ENCODE measurements at regions not wholly inside any gene's neighbourhood (a gene's known extent, or its start where the extent isn't known, plus 50 kb on each side); places are given as distances from the start of the nearest gene placed in this dataset.

DNA sequence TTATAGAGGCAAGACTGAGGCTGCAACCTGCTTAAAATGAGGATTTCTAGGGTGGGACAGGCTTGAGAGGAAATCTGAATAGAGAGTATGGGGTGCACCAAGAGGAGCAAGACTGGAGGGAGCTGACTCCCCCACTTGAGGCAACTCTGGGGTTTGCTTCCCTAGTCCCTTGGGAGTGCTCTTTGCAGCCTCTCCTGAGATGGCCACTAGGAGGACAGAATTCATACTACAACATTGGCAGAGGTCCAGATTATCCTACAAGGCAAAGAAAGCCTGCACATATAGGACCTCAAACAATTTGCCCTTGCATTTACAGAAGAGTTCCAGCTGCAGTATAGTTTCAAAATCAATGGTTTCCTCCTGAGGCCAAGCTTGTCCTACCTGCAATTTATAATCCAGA lies 830.9 kb downstream of the TECRL start:
- H3K9ac ChIP-seq (ENCODE audit: extremely low read depth, low read length, poor library complexity, severe bottlenecking): no peak overlapping the region
- H3K36me3 ChIP-seq (ENCODE audit: control insufficient read depth, insufficient read depth, low read length): no peaks in the 10 kb centered on the region
- no peaks in the 10 kb centered on the region for H3K27me3 ChIP-seq (ENCODE audit: control insufficient read depth, insufficient read depth, low read length, poor library complexity, severe bottlenecking)
- Mint-ChIP-seq H3K4me1 (no peaks in the 10 kb centered on the region), H3K27ac (no peak overlapping the region), H3K27me3 (ENCODE audit: insufficient read depth) (no peaks in the 10 kb centered on the region), H3K4me3 (no peak overlapping the region), H3K36me3 (ENCODE audit: low read depth) (no peaks in the 10 kb centered on the region), H3K9me3 (peaks cover 6% of the 10 kb centered on the region)
- TF ChIP-seq, protein P1, sequence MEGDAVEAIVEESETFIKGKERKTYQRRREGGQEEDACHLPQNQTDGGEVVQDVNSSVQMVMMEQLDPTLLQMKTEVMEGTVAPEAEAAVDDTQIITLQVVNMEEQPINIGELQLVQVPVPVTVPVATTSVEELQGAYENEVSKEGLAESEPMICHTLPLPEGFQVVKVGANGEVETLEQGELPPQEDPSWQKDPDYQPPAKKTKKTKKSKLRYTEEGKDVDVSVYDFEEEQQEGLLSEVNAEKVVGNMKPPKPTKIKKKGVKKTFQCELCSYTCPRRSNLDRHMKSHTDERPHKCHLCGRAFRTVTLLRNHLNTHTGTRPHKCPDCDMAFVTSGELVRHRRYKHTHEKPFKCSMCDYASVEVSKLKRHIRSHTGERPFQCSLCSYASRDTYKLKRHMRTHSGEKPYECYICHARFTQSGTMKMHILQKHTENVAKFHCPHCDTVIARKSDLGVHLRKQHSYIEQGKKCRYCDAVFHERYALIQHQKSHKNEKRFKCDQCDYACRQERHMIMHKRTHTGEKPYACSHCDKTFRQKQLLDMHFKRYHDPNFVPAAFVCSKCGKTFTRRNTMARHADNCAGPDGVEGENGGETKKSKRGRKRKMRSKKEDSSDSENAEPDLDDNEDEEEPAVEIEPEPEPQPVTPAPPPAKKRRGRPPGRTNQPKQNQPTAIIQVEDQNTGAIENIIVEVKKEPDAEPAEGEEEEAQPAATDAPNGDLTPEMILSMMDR (conservative IDR thresholded peaks at IDR 0.05): peak; percentile 59
- no peaks in the 10 kb centered on the region for H3K4me1 ChIP-seq (ENCODE audit: control insufficient read depth, insufficient read depth, low read length)
- no peak overlapping the region for H3K27ac ChIP-seq (ENCODE audit: low read depth, low read length)
- no peaks in the 10 kb centered on the region for H3K9me3 ChIP-seq (ENCODE audit: control insufficient read depth, low read length)
- H3K4me3 ChIP-seq (ENCODE audit: low read length): no peak overlapping the region
- no peak for DNase-seq

DNA sequence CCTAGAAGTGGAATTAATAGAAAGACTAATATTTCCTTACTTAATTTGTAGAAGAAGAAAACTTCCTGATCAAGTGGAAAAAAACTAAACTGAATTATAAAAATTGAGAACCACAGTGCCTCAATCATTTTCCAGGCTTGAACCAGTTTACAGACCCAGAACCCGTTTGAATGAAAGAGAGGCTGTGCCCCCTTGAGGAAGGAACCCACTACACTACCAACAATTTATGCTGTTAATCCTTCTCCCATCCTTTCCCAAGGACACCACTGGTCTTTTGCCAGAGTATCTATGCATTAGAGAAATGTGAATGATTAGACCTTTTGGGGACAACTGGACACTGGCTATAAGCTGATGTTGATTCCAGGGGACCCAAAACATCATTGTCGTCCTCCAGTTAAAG lies 842.6 kb downstream of the TECRL start:
- H3K9me3 ChIP-seq (ENCODE audit: control insufficient read depth, low read length): no peaks in the 10 kb centered on the region
- H3K27ac Mint-ChIP-seq: no peak overlapping the region
- no peak overlapping the region for H3K9ac ChIP-seq (ENCODE audit: extremely low read depth, low read length, poor library complexity, severe bottlenecking)
- 90 to 94% methylated on average over 2 of the region's 2 CpGs for WGBS, 2 experiments (ENCODE audit: insufficient coverage in 1 of 2, insufficient read length in 1 of 2)
- no peaks in the 10 kb centered on the region for H3K36me3 Mint-ChIP-seq (ENCODE audit: low read depth)
- H3K4me1 Mint-ChIP-seq: no peaks in the 10 kb centered on the region
- no peak overlapping the region for H3K27ac ChIP-seq (ENCODE audit: low read depth, low read length)
- no peaks in the 10 kb centered on the region for H3K9me3 Mint-ChIP-seq
- peak; percentile 47 for DNase-seq
- H3K27me3 ChIP-seq (ENCODE audit: control insufficient read depth, insufficient read depth, low read length, poor library complexity, severe bottlenecking): no peaks in the 10 kb centered on the region
- H3K4me3 Mint-ChIP-seq: no peak overlapping the region
- no peaks in the 10 kb centered on the region for H3K4me1 ChIP-seq (ENCODE audit: control insufficient read depth, insufficient read depth, low read length)
- no peaks in the 10 kb centered on the region for H3K36me3 ChIP-seq (ENCODE audit: control insufficient read depth, insufficient read depth, low read length)
- no peaks in the 10 kb centered on the region for H3K27me3 Mint-ChIP-seq (ENCODE audit: insufficient read depth)
- TF ChIP-seq, protein P1 (conservative IDR thresholded peaks at IDR 0.05): peak; percentile 65
- no peak overlapping the region for H3K4me3 ChIP-seq (ENCODE audit: low read length)

DNA sequence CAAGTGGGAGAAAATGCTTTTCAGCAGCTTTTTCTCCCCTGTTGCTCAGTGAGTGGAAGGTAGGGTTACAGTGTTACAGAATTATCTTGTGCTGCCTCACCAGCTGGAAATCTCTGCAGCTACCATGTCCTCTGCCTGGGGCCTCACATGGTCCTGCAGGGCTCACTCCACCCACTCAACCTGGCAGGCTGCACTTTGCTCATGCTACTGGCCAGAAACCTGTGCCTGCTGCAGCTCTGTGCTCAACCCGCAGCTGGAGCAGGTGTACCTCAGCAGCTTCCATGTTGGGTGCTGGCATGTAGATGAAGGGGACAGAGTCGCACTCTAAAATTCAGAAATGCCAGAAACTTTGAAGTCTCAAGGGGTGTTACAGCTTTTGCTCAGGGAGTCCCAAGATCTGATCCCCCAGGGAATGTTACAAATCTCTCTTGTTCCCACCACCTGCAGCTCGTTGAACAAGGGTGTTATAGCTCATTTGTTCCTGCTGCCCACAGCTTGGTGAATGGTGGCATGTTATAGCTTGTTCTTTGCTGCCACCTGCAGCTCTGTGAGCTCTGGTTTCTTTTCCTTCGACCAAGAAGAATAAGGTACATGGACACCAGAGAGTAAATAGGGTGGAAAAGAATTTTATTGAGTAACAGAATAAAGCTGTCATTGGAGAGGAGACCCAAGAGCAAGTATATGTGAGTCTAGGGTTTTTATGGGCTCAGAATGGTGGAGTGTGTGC lies 845.8 kb downstream of the TECRL start:
- H3K27ac ChIP-seq (ENCODE audit: low read depth, low read length): no peak overlapping the region
- no peaks in the 10 kb centered on the region for H3K4me1 ChIP-seq (ENCODE audit: control insufficient read depth, insufficient read depth, low read length)
- Mint-ChIP-seq H3K4me3 (no peak overlapping the region), H3K27ac (no peak overlapping the region), H3K9me3 (peaks cover 3% of the 10 kb centered on the region), H3K27me3 (ENCODE audit: insufficient read depth) (no peaks in the 10 kb centered on the region), H3K4me1 (no peaks in the 10 kb centered on the region), H3K36me3 (ENCODE audit: low read depth) (no peaks in the 10 kb centered on the region)
- no peak overlapping the region for H3K4me3 ChIP-seq (ENCODE audit: low read length)
- no peaks in the 10 kb centered on the region for H3K27me3 ChIP-seq (ENCODE audit: control insufficient read depth, insufficient read depth, low read length, poor library complexity, severe bottlenecking)
- WGBS, 2 experiments (ENCODE audit: insufficient coverage in 1 of 2, insufficient read length in 1 of 2): 82 to 90% methylated on average over 3 to 4 of the region's 4 CpGs
- peaks cover 6% of the 10 kb centered on the region for H3K9me3 ChIP-seq (ENCODE audit: control insufficient read depth, low read length)
- H3K36me3 ChIP-seq (ENCODE audit: control insufficient read depth, insufficient read depth, low read length): no peaks in the 10 kb centered on the region
- TF ChIP-seq, protein P1 (conservative IDR thresholded peaks at IDR 0.05): peak; percentile 63
- peak; percentile 68 for DNase-seq
- no peak overlapping the region for H3K9ac ChIP-seq (ENCODE audit: extremely low read depth, low read length, poor library complexity, severe bottlenecking)
